IMR-90 (cell line): ENCODE measurements at regions not wholly inside any gene's neighbourhood (a gene's known extent, or its start where the extent isn't known, plus 50 kb on each side); places are given as distances from the start of the nearest gene placed in this dataset.

ENCODE experiments used
- ATAC-seq: fragments of 200-7000 bp; cut with Tn5 transposase; 2 replicates; pipeline ENCODE4 v1.9.1; 2020; ENCODE audit warnings: low read depth, mild to moderate bottlenecking, moderate library complexity
- BruUV-seq: library from RNA; stranded (reverse); fragments of 400-500 nt; replicated peaks from 2 replicates; lab custom pipeline; 2021; lab: Mats Ljungman, UMichigan
- CTCF ChIA-PET: fragments of 300-600 bp; formaldehyde crosslinking; extraction: SDS; loops from one replicate; lab custom pipeline; 2021; ENCODE audit warnings: antibody characterized with exemption; lab: Yijun Ruan, JAX
- POLR2A ChIA-PET: fragments of 300-600 bp; sonication (Branson Sonifier 250); formaldehyde crosslinking; loops from one replicate; lab custom pipeline; 2022; ENCODE audit warnings: antibody characterized with exemption; ENCODE audit not compliant: unreplicated experiment; lab: Charles Lee
- DNase-seq: peaks from one replicate; pipeline ENCODE4 v3.0.0; 2013
- H2AFZ ChIP-seq: replicated peaks from 2 replicates; pipeline ENCODE3; 2013; ENCODE audit warnings: low read length, mild to moderate bottlenecking; ENCODE audit not compliant: poor library complexity
- H2AK5ac ChIP-seq: 2 replicates; pipeline ENCODE4 v1.6.1; 2013; ENCODE audit warnings: low read depth, low read length, inconsistent platforms
- H2AK9ac ChIP-seq: replicated peaks from 2 replicates; pipeline ENCODE3; 2013; ENCODE audit warnings: mild to moderate bottlenecking, low read depth, low read length, moderate library complexity; ENCODE audit not compliant: poor library complexity
- H2BK120ac ChIP-seq: 2 replicates; pipeline ENCODE4 v1.6.1; 2013; ENCODE audit warnings: low read depth, low read length, inconsistent platforms
- H2BK15ac ChIP-seq: 3 replicates; pipeline ENCODE4 v1.6.1; 2013; ENCODE audit warnings: low read depth, low read length, inconsistent platforms
- H2BK20ac ChIP-seq: 2 replicates; pipeline ENCODE4 v1.6.1; 2013; ENCODE audit warnings: low read depth, mild to moderate bottlenecking, inconsistent platforms, low read length, moderate library complexity
- H2BK5ac ChIP-seq: 2 replicates; pipeline ENCODE4 v1.6.1; 2013; ENCODE audit warnings: mild to moderate bottlenecking, low read depth, low read length, inconsistent platforms; ENCODE audit not compliant: poor library complexity, severe bottlenecking
- H3K14ac ChIP-seq: replicated peaks from 2 replicates; pipeline ENCODE4 v1.6.1; 2013; ENCODE audit warnings: low read depth, low read length, inconsistent platforms
- H3K18ac ChIP-seq: 2 replicates; pipeline ENCODE4 v1.6.1; 2013; ENCODE audit warnings: low read depth, low read length, control low read depth
- H3K23ac ChIP-seq: 2 replicates; pipeline ENCODE4 v1.6.1; 2013; ENCODE audit warnings: low read depth, low read length, inconsistent platforms
- H3K27ac ChIP-seq: 2 replicates; pipeline ENCODE4 v1.5.1; 2013; ENCODE audit warnings: mild to moderate bottlenecking, control low read depth, low read length; ENCODE audit not compliant: insufficient read depth
- H3K27me3 ChIP-seq: 2 replicates; pipeline ENCODE4 v1.6.1; 2013; ENCODE audit warnings: low read length; ENCODE audit not compliant: control insufficient read depth, insufficient read depth
- H3K36me3 ChIP-seq: 2 replicates; pipeline ENCODE4 v1.6.1; 2013; ENCODE audit warnings: low read length, mixed read lengths; ENCODE audit not compliant: control insufficient read depth, insufficient read depth
- H3K4ac ChIP-seq: 2 replicates; pipeline ENCODE4 v1.6.1; 2013; ENCODE audit warnings: low read depth, low read length, inconsistent platforms
- H3K4me1 ChIP-seq: 2 replicates; pipeline ENCODE4 v1.6.1; 2013; ENCODE audit warnings: low read length, mixed read lengths; ENCODE audit not compliant: control insufficient read depth, insufficient read depth
- H3K4me2 ChIP-seq: 2 replicates; pipeline ENCODE4 v1.6.1; 2013; ENCODE audit warnings: low read depth, mild to moderate bottlenecking, control low read depth, low read length, moderate library complexity
- H3K4me3 ChIP-seq: 2 replicates; pipeline ENCODE4 v1.5.1; 2013; ENCODE audit warnings: low read depth, mild to moderate bottlenecking, control low read depth, low read length, moderate library complexity; ENCODE audit not compliant: insufficient read depth
- H3K56ac ChIP-seq: 2 replicates; pipeline ENCODE4 v1.6.1; 2013; ENCODE audit warnings: low read length, inconsistent platforms; ENCODE audit not compliant: insufficient read depth; ENCODE audit errors: extremely low read depth
- H3K79me1 ChIP-seq, 2 experiments: 2 replicates each; pipeline ENCODE4 v1.6.1; 2013; ENCODE audit warnings: low read length in 2 of 2, inconsistent platforms in 1 of 2, low read depth in 1 of 2
- H3K9ac ChIP-seq: 2 replicates; pipeline ENCODE4 v1.6.1; 2013; ENCODE audit warnings: low read depth, low read length, control low read depth
- H3K9me1 ChIP-seq: 2 replicates; pipeline ENCODE4 v1.6.1; 2013; ENCODE audit warnings: low read length, inconsistent platforms; ENCODE audit not compliant: insufficient read depth
- H3K9me3 ChIP-seq: 2 replicates; pipeline ENCODE4 v1.6.1; 2013; ENCODE audit warnings: low read length; ENCODE audit not compliant: control insufficient read depth, insufficient read depth
- H4K20me1 ChIP-seq: 2 replicates; pipeline ENCODE4 v1.6.1; 2013; ENCODE audit warnings: low read length, inconsistent platforms; ENCODE audit not compliant: insufficient read depth
- H4K5ac ChIP-seq: 2 replicates; pipeline ENCODE4 v1.6.1; 2013; ENCODE audit warnings: mild to moderate bottlenecking, low read depth, low read length, control low read depth
- H4K8ac ChIP-seq, 2 experiments: 2 replicates each; pipeline ENCODE4 v1.6.1; 2013; ENCODE audit warnings: low read depth in 2 of 2, low read length in 2 of 2, control low read depth in 1 of 2, inconsistent platforms in 1 of 2
- H4K91ac ChIP-seq: 2 replicates; pipeline ENCODE4 v1.6.1; 2013; ENCODE audit warnings: low read depth, low read length, inconsistent platforms; ENCODE audit not compliant: insufficient read depth
- CHD1 ChIP-seq: IDR thresholded peaks from 2 replicates; pipeline ENCODE4 v1.6.1; 2012; ENCODE audit warnings: low read depth, low read length, improper control_type of control experiment
- FOS ChIP-seq: fragments of 150-350 bp; IDR thresholded peaks from 2 replicates; pipeline ENCODE4 v1.6.1; 2016; ENCODE audit warnings: low read depth, low read length
- MAFK ChIP-seq: IDR thresholded peaks from 2 replicates; pipeline ENCODE4 v1.6.1; 2012; ENCODE audit warnings: low read depth, low read length, improper control_type of control experiment
- RAD21 ChIP-seq: IDR thresholded peaks from 2 replicates; pipeline ENCODE4 v1.6.1; 2012; ENCODE audit warnings: low read length, improper control_type of control experiment
- RFX5 ChIP-seq: IDR thresholded peaks from 2 replicates; pipeline ENCODE4 v1.8.0; 2012; ENCODE audit warnings: low read depth, mild to moderate bottlenecking, low read length, moderate library complexity
- WGBS, 2 experiments: methylation state at CpG; one replicate each; pipeline versions ENCODE4 v1.1.5 to v1.1.7; 2013; ENCODE audit warnings: missing lambda C conversion rate in 2 of 2; ENCODE audit not compliant: insufficient read length in 1 of 2; ENCODE audit errors: extremely low coverage in 2 of 2; 5-methylcytosine and 5-hydroxymethylcytosine counted together
- dilution Hi-C: fragments of 300-500 bp; cut with HindIII; formaldehyde crosslinking; loops from one replicate; pipeline ENCODE4 v1.14.3; 2018; ENCODE audit warnings: low sequenced_read_pairs; ENCODE audit not compliant: unreplicated experiment
- in situ Hi-C: fragments of 300-500 bp; cut with MboI; formaldehyde crosslinking; loops from 3 replicates; pipeline ENCODE4 v1.14.3; 2019; ENCODE audit warnings: low sequenced_read_pairs, inconsistent platforms, mixed read lengths
- intact Hi-C: fragments of 100-400 bp; cut with micrococcal nuclease; formaldehyde crosslinking; loops from 2 replicates; pipeline ENCODE4 v1.10.0; 2022

GRCh38 chr21:30953605-30954004 is 72.2 kb upstream of the KRTAP11-1 start:
- CTCF ChIA-PET, result no interaction called here
- in situ Hi-C loops (no loop called here), intact Hi-C loops (no loop called here), dilution Hi-C loops (no loop called here)
- no peaks in the 10 kb centered on the region for H3K27me3 ChIP-seq
- no peak overlapping the region for H4K8ac ChIP-seq
- no CpG with 5 or more reads among the region's 2 CpGs for WGBS, 2 experiments
- no peak overlapping the region for H4K5ac ChIP-seq
- no peak overlapping the region for H2AFZ ChIP-seq
- POLR2A ChIA-PET, result no interaction called here
- DNase-seq, result no peak
- no peak overlapping the region for H3K9ac ChIP-seq
- H2BK15ac ChIP-seq, result no peak overlapping the region
- H3K18ac ChIP-seq, result no peak overlapping the region
- no peaks in the 10 kb centered on the region for H3K9me1 ChIP-seq
- H3K9me3 ChIP-seq, result peaks cover 11% of the 10 kb centered on the region
- no peak overlapping the region for H4K91ac ChIP-seq
- no TSS peak for BruUV-seq
- no peak overlapping the region for H2AK5ac ChIP-seq
- no peak for ATAC-seq
- H3K4me2 ChIP-seq, result no peak overlapping the region
- H3K56ac ChIP-seq, result no peak overlapping the region
- H3K4me3 ChIP-seq, result no peak overlapping the region
- no peak overlapping the region for H3K4ac ChIP-seq
- H2AK9ac ChIP-seq, result no peak overlapping the region
- H2BK5ac ChIP-seq, result no peak overlapping the region
- H2BK120ac ChIP-seq, result no peak overlapping the region
- H3K27ac ChIP-seq, result no peak overlapping the region
- H3K36me3 ChIP-seq, result no peaks in the 10 kb centered on the region
- no peak for TF ChIP-seq FOS
- TF ChIP-seq MAFK, result no peak
- TF ChIP-seq RAD21, result no peak
- TF ChIP-seq RFX5, result no peak
- no peak for TF ChIP-seq CHD1
- H2BK20ac ChIP-seq, result no peak overlapping the region
- no peak overlapping the region for H3K23ac ChIP-seq
- no peaks in the 10 kb centered on the region for H3K79me1 ChIP-seq
- no peaks in the 10 kb centered on the region for H3K4me1 ChIP-seq
- H3K14ac ChIP-seq, result no peak overlapping the region
- H4K20me1 ChIP-seq, result no peaks in the 10 kb centered on the region
